OCI-LY1 (cell line): ENCODE measurements at regions not wholly inside any gene's neighbourhood (a gene's known extent, or its start where the extent isn't known, plus 50 kb on each side); places are given as distances from the start of the nearest gene placed in this dataset.

Experiments used
- H2AFZ ChIP-seq: fragments of 200-600 bp; sonication (generic), shearing (Covaris generic); 2 replicates; pipeline ENCODE4 v1.6.0; 2014; ENCODE audit warnings: antibody characterized with exemption, mild to moderate bottlenecking, low read length
- H3F3A ChIP-seq: fragments of 200-600 bp; sonication (generic), shearing (Covaris generic); 2 replicates; pipeline ENCODE4 v1.6.0; 2014; ENCODE audit warnings: mild to moderate bottlenecking, antibody characterized with exemption, low read length, moderate library complexity; ENCODE audit not compliant: insufficient read depth
- H3K27ac ChIP-seq: fragments of 200-600 bp; sonication (generic); 2 replicates; pipeline ENCODE4 v1.5.1; 2014; ENCODE audit warnings: low read length, mixed run types, mild to moderate bottlenecking, low read depth; ENCODE audit not compliant: poor library complexity, severe bottlenecking
- H3K27me3 ChIP-seq: fragments of 200-600 bp; sonication (generic); 2 replicates; pipeline ENCODE4 v1.6.0; 2014; ENCODE audit warnings: antibody characterized with exemption, mild to moderate bottlenecking, low read length, moderate library complexity; ENCODE audit not compliant: insufficient read depth
- H3K36me3 ChIP-seq: fragments of 200-600 bp; sonication (generic); 2 replicates; pipeline ENCODE4 v1.6.1; 2014; ENCODE audit warnings: mild to moderate bottlenecking, antibody characterized with exemption, low read length, moderate library complexity, mixed read lengths; ENCODE audit not compliant: insufficient read depth
- H3K4me1 ChIP-seq: fragments of 200-600 bp; sonication (generic); 2 replicates; pipeline ENCODE4 v1.5.1; 2014; ENCODE audit warnings: mild to moderate bottlenecking, low read length, moderate library complexity; ENCODE audit not compliant: insufficient read depth, severe bottlenecking
- H3K4me2 ChIP-seq: fragments of 200-600 bp; sonication (generic), shearing (Covaris generic); 2 replicates; pipeline ENCODE4 v1.6.1; 2014; ENCODE audit warnings: low read length
- H3K4me3 ChIP-seq: fragments of 200-600 bp; sonication (generic); 2 replicates; pipeline ENCODE4 v1.5.1; 2014; ENCODE audit warnings: low read length, low read depth, mild to moderate bottlenecking, mixed read lengths; ENCODE audit not compliant: poor library complexity, severe bottlenecking
- H3K79me2 ChIP-seq: fragments of 200-600 bp; shearing (Covaris generic); 2 replicates; pipeline ENCODE4 v1.6.1; 2016; ENCODE audit warnings: mixed run types, low read length, mixed read lengths; ENCODE audit not compliant: insufficient read depth
- H3K9ac ChIP-seq: fragments of 200-600 bp; sonication (generic), shearing (Covaris generic); 2 replicates; pipeline ENCODE4 v1.6.1; 2014; ENCODE audit warnings: mild to moderate bottlenecking, low read length, mixed read lengths
- H3K9me2 ChIP-seq: fragments of 200-600 bp; sonication (generic), shearing (Covaris generic); 2 replicates; pipeline ENCODE4 v1.6.1; 2014; ENCODE audit warnings: low read depth, mild to moderate bottlenecking, low read length, mixed read lengths
- H3K9me3 ChIP-seq: fragments of 200-600 bp; shearing (Covaris generic); 2 replicates; pipeline ENCODE4 v1.6.1; 2014; ENCODE audit warnings: low read length, mixed read lengths
- H4K20me1 ChIP-seq: fragments of 200-600 bp; sonication (generic), shearing (Covaris generic); 2 replicates; pipeline ENCODE4 v1.6.0; 2016; ENCODE audit warnings: mild to moderate bottlenecking, low read length; ENCODE audit not compliant: insufficient read depth
- EZH2 ChIP-seq: fragments of 200-600 bp; sonication (generic), shearing (Covaris generic); IDR thresholded peaks from 2 replicates; pipeline ENCODE4 v1.8.0; 2017; ENCODE audit warnings: borderline replicate concordance, mixed run types, mild to moderate bottlenecking, antibody characterized with exemption, low read length, moderate library complexity, mixed read lengths
- TF ChIP-seq, protein P1 (sequence below): fragments of 200-600 bp; sonication (generic), shearing (Covaris generic); IDR thresholded peaks from 2 replicates; pipeline ENCODE4 v1.5.1; 2017; ENCODE audit warnings: mild to moderate bottlenecking, antibody characterized with exemption, low read length, moderate library complexity, mixed read lengths

DNA sequence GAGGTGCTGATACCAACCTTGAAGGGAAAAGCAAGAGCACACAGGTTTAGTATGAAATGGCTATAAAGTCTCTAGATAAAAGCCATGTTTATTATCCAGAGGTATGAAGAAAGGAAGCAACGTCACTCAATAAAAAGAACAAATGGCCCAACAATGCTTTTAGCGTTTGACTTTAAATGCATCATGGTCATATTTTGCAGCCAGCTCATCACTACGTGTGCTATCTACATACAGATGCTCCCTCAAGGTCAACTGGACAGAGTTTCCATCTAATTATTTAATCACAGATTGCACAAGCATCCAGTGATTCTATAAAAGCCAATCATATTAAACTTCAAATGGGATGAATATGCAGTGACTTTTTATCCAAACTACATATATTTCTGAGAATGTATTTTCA lies 127.6 kb upstream of the SYNDIG1 start:
- no peaks in the 10 kb centered on the region for H3K9me3 ChIP-seq
- H3F3A ChIP-seq = no peaks in the 10 kb centered on the region
- H3K27me3 ChIP-seq = no peaks in the 10 kb centered on the region
- no peaks in the 10 kb centered on the region for H3K9me2 ChIP-seq
- H3K4me3 ChIP-seq = no peak overlapping the region
- TF ChIP-seq, protein P1, sequence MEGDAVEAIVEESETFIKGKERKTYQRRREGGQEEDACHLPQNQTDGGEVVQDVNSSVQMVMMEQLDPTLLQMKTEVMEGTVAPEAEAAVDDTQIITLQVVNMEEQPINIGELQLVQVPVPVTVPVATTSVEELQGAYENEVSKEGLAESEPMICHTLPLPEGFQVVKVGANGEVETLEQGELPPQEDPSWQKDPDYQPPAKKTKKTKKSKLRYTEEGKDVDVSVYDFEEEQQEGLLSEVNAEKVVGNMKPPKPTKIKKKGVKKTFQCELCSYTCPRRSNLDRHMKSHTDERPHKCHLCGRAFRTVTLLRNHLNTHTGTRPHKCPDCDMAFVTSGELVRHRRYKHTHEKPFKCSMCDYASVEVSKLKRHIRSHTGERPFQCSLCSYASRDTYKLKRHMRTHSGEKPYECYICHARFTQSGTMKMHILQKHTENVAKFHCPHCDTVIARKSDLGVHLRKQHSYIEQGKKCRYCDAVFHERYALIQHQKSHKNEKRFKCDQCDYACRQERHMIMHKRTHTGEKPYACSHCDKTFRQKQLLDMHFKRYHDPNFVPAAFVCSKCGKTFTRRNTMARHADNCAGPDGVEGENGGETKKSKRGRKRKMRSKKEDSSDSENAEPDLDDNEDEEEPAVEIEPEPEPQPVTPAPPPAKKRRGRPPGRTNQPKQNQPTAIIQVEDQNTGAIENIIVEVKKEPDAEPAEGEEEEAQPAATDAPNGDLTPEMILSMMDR = no peak
- no peak for TF ChIP-seq EZH2
- H2AFZ ChIP-seq = no peak overlapping the region
- H3K4me1 ChIP-seq = no peaks in the 10 kb centered on the region
- H3K27ac ChIP-seq = no peak overlapping the region
- no peaks in the 10 kb centered on the region for H3K36me3 ChIP-seq
- no peak overlapping the region for H3K9ac ChIP-seq
- H3K79me2 ChIP-seq = no peaks in the 10 kb centered on the region
- H3K4me2 ChIP-seq = no peak overlapping the region
- H4K20me1 ChIP-seq = no peaks in the 10 kb centered on the region

DNA sequence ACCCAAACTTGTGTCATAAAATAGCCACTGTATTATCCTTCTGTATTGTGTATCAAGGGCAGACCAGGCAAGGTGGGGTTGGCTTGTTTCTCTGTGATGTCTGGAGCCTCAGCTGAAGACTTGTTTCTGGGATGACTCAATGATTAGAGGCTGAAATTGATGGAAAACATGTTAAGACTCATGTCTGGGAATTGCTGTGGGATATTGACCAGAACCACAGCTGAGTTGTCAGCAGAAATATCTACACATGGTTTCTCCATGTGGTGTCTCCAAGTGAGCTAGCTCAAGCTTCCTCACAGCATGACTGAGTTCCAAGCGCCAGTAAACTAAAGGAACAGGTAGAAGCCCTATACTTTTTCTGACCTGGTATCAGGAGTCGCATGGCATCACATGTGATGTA lies 128.5 kb upstream of the SYNDIG1 start:
- H4K20me1 ChIP-seq = no peaks in the 10 kb centered on the region
- no peak overlapping the region for H3K27ac ChIP-seq
- H3K79me2 ChIP-seq = no peaks in the 10 kb centered on the region
- no peaks in the 10 kb centered on the region for H3K27me3 ChIP-seq
- no peaks in the 10 kb centered on the region for H3K36me3 ChIP-seq
- no peak overlapping the region for H3K9ac ChIP-seq
- H2AFZ ChIP-seq = no peak overlapping the region
- no peaks in the 10 kb centered on the region for H3F3A ChIP-seq
- no peak overlapping the region for H3K4me2 ChIP-seq
- no peak overlapping the region for H3K4me3 ChIP-seq
- no peaks in the 10 kb centered on the region for H3K4me1 ChIP-seq
- H3K9me2 ChIP-seq = no peaks in the 10 kb centered on the region
- no peak for TF ChIP-seq EZH2
- TF ChIP-seq, protein P1 = no peak
- no peaks in the 10 kb centered on the region for H3K9me3 ChIP-seq

DNA sequence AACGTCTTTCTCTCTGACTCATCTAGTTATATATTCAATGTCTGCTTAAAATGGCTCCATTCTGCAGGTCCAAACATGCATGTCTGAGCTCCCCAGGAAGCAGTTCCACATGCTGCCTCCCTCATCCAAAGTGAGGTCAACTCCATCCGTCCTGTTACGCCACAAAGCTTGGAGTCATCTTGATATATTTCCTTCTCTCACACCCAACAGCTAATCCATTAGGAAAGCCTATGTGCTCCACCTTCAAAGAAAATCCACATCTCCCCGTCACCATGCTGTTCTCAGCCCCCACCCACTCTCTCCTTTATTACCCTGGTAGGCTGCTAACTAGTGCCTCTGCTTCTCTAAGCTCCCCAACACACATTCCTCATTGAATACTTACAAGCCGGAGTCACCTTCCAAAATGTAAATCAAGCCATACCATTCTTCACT lies 130.2 kb upstream of the SYNDIG1 start:
- H3K27me3 ChIP-seq = no peaks in the 10 kb centered on the region
- TF ChIP-seq, protein P1 = no peak
- TF ChIP-seq EZH2 = no peak
- H3K4me2 ChIP-seq = no peak overlapping the region
- H3K9me2 ChIP-seq = no peaks in the 10 kb centered on the region
- H3K27ac ChIP-seq = no peak overlapping the region
- no peaks in the 10 kb centered on the region for H3K36me3 ChIP-seq
- H3K79me2 ChIP-seq = no peaks in the 10 kb centered on the region
- H3K4me3 ChIP-seq = no peak overlapping the region
- no peaks in the 10 kb centered on the region for H3F3A ChIP-seq
- no peaks in the 10 kb centered on the region for H4K20me1 ChIP-seq
- H3K9me3 ChIP-seq = no peaks in the 10 kb centered on the region
- H2AFZ ChIP-seq = no peak overlapping the region
- no peak overlapping the region for H3K9ac ChIP-seq
- H3K4me1 ChIP-seq = no peaks in the 10 kb centered on the region
